ENCODE measurements at regions not wholly inside any gene's neighbourhood (a gene's known extent, or its start where the extent isn't known, plus 50 kb on each side); places are given as distances from the start of the nearest gene placed in this dataset.

DNA sequence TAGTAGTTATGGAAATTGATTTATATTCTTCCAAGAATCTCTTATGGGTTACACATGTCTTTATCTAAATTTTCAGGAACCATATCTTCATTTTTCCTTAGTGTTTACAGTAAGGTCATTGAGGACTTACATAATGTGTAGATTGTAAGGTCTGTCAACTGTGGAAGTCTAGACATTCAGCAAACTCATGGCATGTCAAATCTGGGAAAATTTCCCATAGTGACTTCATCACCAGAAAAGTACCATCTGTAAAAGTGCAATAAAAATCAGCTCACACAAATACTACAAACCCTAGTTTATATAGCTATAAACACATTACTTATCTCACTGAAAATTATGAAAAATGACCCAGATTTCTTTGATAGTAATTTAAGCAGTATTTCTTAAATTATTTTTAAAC is 419.4 kb downstream of the MTRR start:
- TF ChIP-seq SIN3A (IDR thresholded peaks at IDR 0.05; ENCODE audit: low read depth) (no peak), ZNF274 (IDR thresholded peaks at IDR 0.05; ENCODE audit: low read depth, low read length) (no peak), RAD21 (IDR thresholded peaks at IDR 0.05; ENCODE audit: low read depth) (no peak), SRF (IDR thresholded peaks at IDR 0.05; ENCODE audit: low read depth) (no peak), EGR1 (IDR thresholded peaks at IDR 0.05; ENCODE audit: low read depth) (no peak), JUND (IDR thresholded peaks at IDR 0.05) (no peak), POLR2A (IDR thresholded peaks at IDR 0.05; ENCODE audit: borderline replicate concordance, extremely low read depth, insufficient read depth, insufficient read length) (no peak), EZH2phosphoT487 (IDR thresholded peaks at IDR 0.05; ENCODE audit: borderline replicate concordance) (no peak), POLR2AphosphoS5 (IDR thresholded peaks at IDR 0.05; ENCODE audit: low read depth, low read length) (no peak)
- TF ChIP-seq, protein P1, sequence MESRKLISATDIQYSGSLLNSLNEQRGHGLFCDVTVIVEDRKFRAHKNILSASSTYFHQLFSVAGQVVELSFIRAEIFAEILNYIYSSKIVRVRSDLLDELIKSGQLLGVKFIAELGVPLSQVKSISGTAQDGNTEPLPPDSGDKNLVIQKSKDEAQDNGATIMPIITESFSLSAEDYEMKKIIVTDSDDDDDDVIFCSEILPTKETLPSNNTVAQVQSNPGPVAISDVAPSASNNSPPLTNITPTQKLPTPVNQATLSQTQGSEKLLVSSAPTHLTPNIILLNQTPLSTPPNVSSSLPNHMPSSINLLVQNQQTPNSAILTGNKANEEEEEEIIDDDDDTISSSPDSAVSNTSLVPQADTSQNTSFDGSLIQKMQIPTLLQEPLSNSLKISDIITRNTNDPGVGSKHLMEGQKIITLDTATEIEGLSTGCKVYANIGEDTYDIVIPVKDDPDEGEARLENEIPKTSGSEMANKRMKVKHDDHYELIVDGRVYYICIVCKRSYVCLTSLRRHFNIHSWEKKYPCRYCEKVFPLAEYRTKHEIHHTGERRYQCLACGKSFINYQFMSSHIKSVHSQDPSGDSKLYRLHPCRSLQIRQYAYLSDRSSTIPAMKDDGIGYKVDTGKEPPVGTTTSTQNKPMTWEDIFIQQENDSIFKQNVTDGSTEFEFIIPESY (IDR thresholded peaks at IDR 0.05; ENCODE audit: extremely low read depth, insufficient replicate concordance, low read length), result no peak
- TF ChIP-seq, protein P2, sequence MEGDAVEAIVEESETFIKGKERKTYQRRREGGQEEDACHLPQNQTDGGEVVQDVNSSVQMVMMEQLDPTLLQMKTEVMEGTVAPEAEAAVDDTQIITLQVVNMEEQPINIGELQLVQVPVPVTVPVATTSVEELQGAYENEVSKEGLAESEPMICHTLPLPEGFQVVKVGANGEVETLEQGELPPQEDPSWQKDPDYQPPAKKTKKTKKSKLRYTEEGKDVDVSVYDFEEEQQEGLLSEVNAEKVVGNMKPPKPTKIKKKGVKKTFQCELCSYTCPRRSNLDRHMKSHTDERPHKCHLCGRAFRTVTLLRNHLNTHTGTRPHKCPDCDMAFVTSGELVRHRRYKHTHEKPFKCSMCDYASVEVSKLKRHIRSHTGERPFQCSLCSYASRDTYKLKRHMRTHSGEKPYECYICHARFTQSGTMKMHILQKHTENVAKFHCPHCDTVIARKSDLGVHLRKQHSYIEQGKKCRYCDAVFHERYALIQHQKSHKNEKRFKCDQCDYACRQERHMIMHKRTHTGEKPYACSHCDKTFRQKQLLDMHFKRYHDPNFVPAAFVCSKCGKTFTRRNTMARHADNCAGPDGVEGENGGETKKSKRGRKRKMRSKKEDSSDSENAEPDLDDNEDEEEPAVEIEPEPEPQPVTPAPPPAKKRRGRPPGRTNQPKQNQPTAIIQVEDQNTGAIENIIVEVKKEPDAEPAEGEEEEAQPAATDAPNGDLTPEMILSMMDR (IDR thresholded peaks at IDR 0.05 in 2 of 3, conservative IDR thresholded peaks at IDR 0.05 in 1 of 3; ENCODE audit: borderline replicate concordance in 1 of 3, insufficient read depth in 1 of 3, low read depth in 2 of 3, low read length in 2 of 3), result no peak
